Activated T-helper 1 cell treated with anti-CD3 and anti-CD28 coated beads, Interleukin-12 subunit alpha, Interleukin-12 subunit beta, Interleukin-2, Interleukin-4 antibody, amounts not matched to agents 30 ng/mL and 10 ng/mL and 1 ng/mL, durations not matched to agents 14 hours and 24 hours and 36 hours (primary cell): ENCODE measurements at regions not wholly inside any gene's neighbourhood (a gene's known extent, or its start where the extent isn't known, plus 50 kb on each side); places are given as distances from the start of the nearest gene placed in this dataset.
"Not testable (repeated sequence)": the region's sequence is repeated elsewhere in the genome, so short reads cannot be mapped to it uniquely, and the experiment has no call there.

ENCODE experiments used
- DNase-seq: peaks from one replicate; pipeline ENCODE4 v3.0.0; 2021; ENCODE audit warnings: low spot score
- H3K27ac Mint-ChIP-seq: one replicate; pipeline ENCODE4 v1.8.0; 2021; ENCODE audit warnings: mild to moderate bottlenecking, mixed read lengths
- H3K27me3 Mint-ChIP-seq: one replicate; pipeline ENCODE4 v1.8.0; 2022; ENCODE audit warnings: mild to moderate bottlenecking, moderate library complexity, mixed read lengths; ENCODE audit not compliant: insufficient read depth
- H3K36me3 Mint-ChIP-seq: one replicate; pipeline ENCODE4 v1.8.0; 2021; ENCODE audit warnings: low read depth, mixed read lengths
- H3K4me1 Mint-ChIP-seq: one replicate; pipeline ENCODE4 v1.8.0; 2021; ENCODE audit warnings: low read depth, mixed read lengths
- H3K4me3 Mint-ChIP-seq: one replicate; pipeline ENCODE4 v1.8.0; 2021; ENCODE audit warnings: mild to moderate bottlenecking, moderate library complexity, mixed read lengths
- H3K9me3 Mint-ChIP-seq: one replicate; pipeline ENCODE4 v1.8.0; 2021; ENCODE audit warnings: mixed read lengths
- intact Hi-C: fragments of 100-400 bp; cut with micrococcal nuclease; formaldehyde crosslinking; loops from one replicate; pipeline ENCODE4 v1.15.1; 2024

DNA sequence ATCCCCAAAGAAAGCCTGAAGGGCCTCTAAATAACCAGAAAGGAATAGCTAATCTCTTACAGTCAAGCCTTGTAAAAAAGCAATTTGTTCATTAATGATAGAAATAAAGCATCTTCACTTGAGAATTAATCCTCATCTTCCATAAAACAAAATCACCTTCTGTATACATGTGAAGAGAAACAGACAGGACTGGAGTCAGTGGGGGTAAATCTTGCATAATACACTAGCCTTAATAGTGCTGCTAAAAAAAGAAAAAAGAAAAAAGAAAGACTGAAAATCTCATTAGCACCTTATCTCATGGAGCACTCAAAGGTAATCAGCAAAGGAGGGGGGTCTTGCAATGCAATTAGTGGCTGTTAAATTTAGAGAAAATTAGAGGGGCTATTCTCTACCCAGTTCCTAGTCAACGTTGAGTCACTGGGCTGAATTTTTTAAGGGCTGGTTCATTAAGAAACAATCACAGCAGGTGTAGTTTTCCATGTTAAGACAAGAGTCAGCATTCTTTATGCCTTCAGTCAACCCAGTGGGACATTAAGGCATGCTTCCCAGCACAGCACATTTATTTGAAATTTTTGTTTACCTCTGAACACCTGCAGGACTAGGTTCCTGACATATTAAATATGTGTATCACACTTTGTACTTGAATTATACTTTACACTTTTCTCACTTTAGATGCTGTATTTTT, 1455.7 kb upstream of the CELF2 start:
- no peak for DNase-seq
- Mint-ChIP-seq H3K9me3 (no peaks in the 10 kb centered on the region), H3K27ac (no peak overlapping the region), H3K27me3 (no peaks in the 10 kb centered on the region), H3K36me3 (no peaks in the 10 kb centered on the region), H3K4me1 (no peaks in the 10 kb centered on the region), H3K4me3 (no peak overlapping the region)
- intact Hi-C loops: no loop called here

DNA sequence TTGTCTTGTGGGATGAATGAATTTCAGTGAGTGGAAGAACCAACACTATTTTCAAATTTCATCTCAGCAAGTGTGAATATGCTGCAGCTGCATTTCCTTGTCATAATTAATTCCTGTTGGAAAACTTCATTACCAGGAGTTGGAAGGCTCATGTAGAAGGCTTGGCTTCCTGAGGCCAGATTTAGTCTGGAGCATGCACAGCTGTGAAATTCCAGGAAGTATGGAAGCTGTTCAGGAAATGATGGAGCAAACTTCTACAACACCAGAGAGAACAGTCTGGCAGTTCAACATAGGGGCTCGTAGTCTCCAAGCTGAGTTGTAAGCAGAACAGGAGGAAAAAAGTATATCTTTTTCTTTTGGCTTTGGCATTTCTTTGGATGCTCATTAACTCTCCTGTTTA, 1439.9 kb upstream of the CELF2 start:
- Mint-ChIP-seq H3K27me3 (no peaks in the 10 kb centered on the region), H3K9me3 (no peaks in the 10 kb centered on the region), H3K4me3 (no peak overlapping the region), H3K4me1 (no peaks in the 10 kb centered on the region), H3K27ac (no peak overlapping the region), H3K36me3 (no peaks in the 10 kb centered on the region)
- intact Hi-C loops: no loop called here
- no peak for DNase-seq

DNA sequence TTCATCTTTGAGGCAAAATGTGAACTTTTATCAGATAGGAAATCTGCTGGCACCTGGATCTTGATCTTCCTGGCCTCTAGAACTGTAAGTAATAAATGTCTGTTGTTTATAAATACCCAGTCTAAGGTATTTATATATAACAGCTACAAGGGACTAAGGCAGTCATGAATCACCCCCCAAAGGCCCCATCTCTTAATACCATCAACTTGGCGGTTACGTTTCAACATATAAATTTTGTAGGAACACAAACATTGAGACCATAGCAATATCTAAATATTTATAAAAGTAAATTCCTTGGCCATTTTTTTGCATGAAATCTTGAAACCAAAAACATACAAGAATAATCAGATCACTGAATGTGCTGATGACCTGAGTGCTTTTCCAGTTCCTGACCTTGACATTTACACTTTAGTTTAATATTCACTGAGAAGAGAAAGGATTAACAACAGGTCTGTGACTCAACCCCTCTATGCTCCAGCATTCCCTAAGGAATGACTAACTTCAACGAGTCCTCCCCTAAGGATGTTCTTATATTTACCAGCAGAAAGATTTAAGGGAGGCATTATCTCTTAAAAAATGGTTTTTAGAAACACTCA, 1438.5 kb upstream of the CELF2 start:
- H3K4me3 Mint-ChIP-seq: no peak overlapping the region
- H3K27ac Mint-ChIP-seq: no peak overlapping the region
- H3K36me3 Mint-ChIP-seq: no peaks in the 10 kb centered on the region
- H3K9me3 Mint-ChIP-seq: no peaks in the 10 kb centered on the region
- no peaks in the 10 kb centered on the region for H3K27me3 Mint-ChIP-seq
- H3K4me1 Mint-ChIP-seq: no peaks in the 10 kb centered on the region
- DNase-seq: no peak
- intact Hi-C loops: no loop called here

DNA sequence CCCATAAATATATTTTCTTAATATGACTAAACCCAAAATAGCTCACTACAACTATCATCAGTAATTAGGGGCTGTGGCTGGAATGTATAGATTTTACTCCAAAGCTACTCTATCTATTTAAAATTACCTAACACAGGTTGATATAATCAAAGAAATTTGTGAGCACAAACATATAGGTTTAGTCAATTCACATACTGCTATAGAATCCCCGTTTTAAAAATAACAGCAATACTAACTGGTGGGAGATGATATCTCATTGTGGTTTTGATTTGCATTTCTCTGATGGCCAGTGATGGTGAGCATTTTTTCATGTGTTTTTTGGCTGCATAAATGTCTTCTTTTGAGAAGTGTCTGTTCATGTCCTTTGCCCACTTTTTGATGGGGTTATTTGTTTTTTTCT, 1434.9 kb upstream of the CELF2 start:
- H3K27me3 Mint-ChIP-seq, H3K4me3 Mint-ChIP-seq, intact Hi-C loops, H3K4me1 Mint-ChIP-seq, H3K36me3 Mint-ChIP-seq, H3K9me3 Mint-ChIP-seq, DNase-seq, H3K27ac Mint-ChIP-seq: not testable (repeated sequence)

DNA sequence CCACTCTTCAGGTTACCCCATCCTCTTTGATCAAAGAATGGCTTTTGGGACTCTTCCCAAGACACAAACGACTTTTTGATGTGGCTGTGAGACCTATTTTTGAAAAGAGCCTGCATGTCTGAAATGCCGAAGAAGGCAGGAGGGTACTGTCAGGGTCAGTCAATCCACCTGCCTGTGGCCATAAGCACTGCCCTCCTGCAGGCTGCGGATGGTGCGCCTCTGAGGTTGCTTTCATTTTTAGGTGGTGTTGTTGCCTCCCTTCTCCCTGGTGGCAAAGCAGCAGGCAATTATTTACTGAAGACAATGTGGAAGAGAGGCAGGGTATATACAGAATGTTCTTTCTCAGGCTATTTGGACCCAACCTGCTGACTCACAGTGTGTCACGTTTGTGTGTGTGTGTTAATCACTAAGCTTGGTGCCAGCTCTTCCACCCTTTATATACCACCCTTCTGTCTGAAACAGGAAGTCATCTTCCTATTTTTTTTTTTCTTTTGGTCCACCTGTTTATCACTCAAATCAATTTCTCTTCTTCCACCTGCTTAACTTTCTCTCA, 1421.2 kb upstream of the CELF2 start:
- H3K27ac Mint-ChIP-seq: no peak overlapping the region

DNA sequence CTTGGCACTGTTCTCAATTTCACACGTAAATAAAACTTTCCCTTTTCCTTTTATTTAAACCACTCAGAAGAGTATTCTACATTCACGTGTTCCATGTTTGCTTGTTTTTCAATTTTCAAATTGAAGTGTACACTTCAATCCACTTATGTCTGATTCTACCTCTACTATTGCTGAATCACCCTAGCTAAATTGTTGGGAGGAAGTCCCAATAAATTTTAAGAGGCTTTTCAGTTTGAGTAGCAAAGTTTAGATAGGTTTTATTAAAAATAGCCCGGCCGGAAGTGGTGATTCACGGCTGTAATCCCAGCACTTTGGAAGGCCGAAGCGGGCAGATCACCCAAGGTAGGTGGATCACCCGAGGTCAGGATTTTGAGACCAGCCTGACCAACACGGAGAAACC, 1414.7 kb upstream of the CELF2 start:
- Mint-ChIP-seq H3K27me3 (no peaks in the 10 kb centered on the region), H3K36me3 (no peaks in the 10 kb centered on the region), H3K27ac (no peak overlapping the region), H3K4me3 (no peak overlapping the region), H3K4me1 (no peaks in the 10 kb centered on the region), H3K9me3 (no peaks in the 10 kb centered on the region)
- no peak for DNase-seq
- intact Hi-C loops: no loop called here

More for the DNA sequence above, 1421.2 kb upstream of the CELF2 start:
- no peaks in the 10 kb centered on the region for H3K27me3 Mint-ChIP-seq
- no peak for DNase-seq
- H3K4me1 Mint-ChIP-seq: no peaks in the 10 kb centered on the region
- intact Hi-C loops: no loop called here
- no peaks in the 10 kb centered on the region for H3K36me3 Mint-ChIP-seq
- H3K4me3 Mint-ChIP-seq: no peak overlapping the region
- H3K9me3 Mint-ChIP-seq: no peaks in the 10 kb centered on the region

DNA sequence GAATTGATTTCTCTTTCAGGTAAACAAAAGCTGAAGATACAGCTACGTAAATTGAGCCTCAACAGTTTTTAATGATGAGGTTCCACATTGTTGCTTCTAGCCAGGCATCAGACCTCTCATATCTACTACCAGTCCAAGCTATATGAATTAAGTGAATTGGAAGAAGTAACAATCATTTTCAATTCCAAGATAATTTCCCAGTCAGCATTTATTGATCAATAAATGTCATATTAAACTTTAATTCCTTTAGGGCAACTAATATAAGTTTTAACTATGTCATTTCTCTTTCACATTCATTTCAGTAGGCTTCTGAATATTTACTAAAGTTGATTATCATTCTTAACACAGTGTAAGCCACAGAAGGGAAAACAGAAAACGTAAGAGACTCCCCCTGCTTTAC, 1413.7 kb upstream of the CELF2 start:
- Mint-ChIP-seq H3K4me1 (no peaks in the 10 kb centered on the region), H3K36me3 (no peaks in the 10 kb centered on the region), H3K9me3 (no peaks in the 10 kb centered on the region), H3K4me3 (no peak overlapping the region), H3K27me3 (no peaks in the 10 kb centered on the region), H3K27ac (no peak overlapping the region)
- no peak for DNase-seq
- intact Hi-C loops: no loop called here

DNA sequence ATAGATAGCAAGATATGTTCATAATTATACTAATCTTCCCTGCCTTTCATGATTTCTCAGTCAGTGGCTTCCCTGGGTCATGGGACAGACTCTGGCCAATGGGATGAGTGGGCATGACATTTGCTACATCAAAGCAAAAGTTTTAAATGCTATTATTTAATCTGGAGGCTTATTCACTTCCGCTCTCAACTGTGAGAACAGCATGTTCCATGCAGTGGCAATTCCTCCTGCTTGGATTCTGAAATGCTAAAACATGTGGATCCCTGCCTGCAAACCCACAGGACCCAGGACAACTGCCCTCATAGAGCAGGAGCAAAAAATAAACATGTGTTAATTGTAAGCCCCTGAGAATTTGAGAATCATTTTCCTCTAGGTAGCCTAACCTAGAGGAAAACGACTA, 1412.4 kb upstream of the CELF2 start:
- no peak for DNase-seq
- Mint-ChIP-seq H3K36me3 (no peaks in the 10 kb centered on the region), H3K27me3 (no peaks in the 10 kb centered on the region), H3K4me1 (no peaks in the 10 kb centered on the region), H3K27ac (no peak overlapping the region), H3K9me3 (no peaks in the 10 kb centered on the region), H3K4me3 (no peak overlapping the region)
- intact Hi-C loops: no loop called here

DNA sequence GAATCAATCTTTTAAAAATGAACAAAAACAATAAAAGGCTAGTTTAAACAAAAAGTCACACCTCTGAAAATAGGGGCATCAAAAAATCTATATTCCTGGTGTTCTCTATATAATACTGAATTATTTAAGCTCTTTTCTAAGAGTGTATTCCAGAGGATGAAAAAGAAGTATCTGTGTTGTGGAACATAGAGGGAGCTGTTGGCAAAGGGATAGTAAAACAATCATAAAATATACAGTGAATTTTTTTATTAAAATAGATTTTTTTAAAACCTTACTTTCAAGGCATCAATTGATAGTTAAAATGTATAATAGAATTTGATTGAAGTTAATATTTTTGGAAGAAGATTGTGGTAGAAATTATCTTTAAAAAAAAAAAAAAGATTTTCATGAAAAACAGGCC, 1409.1 kb upstream of the CELF2 start:
- Mint-ChIP-seq H3K27me3 (no peaks in the 10 kb centered on the region), H3K27ac (no peak overlapping the region), H3K36me3 (no peaks in the 10 kb centered on the region), H3K4me3 (no peak overlapping the region), H3K4me1 (no peaks in the 10 kb centered on the region), H3K9me3 (no peaks in the 10 kb centered on the region)
- no peak for DNase-seq
- intact Hi-C loops: no loop called here

DNA sequence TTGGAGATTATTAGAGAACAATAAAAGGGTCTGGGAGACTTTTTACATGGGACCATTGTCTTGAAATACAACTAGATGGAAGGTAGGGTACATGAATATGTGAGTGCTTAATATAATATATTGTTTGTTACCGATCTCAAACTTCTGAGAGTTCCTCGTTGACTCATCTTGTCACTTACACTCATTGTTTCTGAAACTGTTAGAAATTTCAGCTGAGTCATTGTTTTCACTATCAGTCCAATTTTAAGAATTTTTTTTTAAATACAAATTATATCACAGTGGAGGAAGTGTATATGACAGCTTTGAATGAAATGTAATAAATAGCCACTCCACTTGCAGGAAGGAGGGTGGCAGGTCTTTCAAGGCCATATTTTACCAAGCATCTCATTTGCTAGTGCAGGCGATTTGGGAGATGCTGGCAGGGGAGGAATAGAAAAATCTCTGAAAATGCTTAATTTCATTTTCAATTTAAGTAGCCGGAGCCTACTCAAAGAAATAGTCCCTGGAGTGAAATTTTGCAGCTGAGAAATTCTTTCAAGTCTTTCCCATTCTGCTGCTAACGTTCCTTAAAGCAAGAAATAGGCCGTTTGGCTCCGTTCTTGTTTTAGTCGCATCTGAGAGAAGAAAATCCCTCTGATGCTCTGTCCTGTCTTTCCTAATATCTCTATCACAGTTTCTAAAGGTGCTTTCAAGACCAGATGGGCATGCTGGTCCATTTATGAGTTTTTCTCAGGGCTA, 1404.2 kb upstream of the CELF2 start:
- Mint-ChIP-seq H3K27me3 (no peaks in the 10 kb centered on the region), H3K9me3 (no peaks in the 10 kb centered on the region), H3K4me3 (no peak overlapping the region), H3K27ac (no peak overlapping the region), H3K4me1 (no peaks in the 10 kb centered on the region), H3K36me3 (no peaks in the 10 kb centered on the region)
- DNase-seq: no peak
- intact Hi-C loops: no loop called here

DNA sequence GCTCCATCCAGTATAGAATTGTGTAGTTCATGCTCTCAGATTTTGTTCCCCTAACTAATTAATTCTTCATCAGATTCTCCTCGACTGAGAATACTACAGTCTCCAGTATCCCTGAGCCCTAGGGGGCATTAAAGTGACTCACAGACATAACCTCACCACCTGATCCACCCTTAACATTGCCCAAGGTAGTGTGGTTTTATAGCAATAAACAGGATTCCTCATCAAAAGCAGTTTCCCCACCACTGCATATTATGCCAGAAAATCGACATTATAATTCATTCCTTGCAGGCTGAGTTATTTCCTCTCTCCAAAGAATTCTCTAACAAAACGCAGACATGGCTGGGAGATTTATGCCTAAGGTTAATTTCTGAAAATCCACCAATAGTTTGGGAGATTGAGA, 1402.5 kb upstream of the CELF2 start:
- DNase-seq: no peak
- no peaks in the 10 kb centered on the region for H3K27me3 Mint-ChIP-seq

DNA sequence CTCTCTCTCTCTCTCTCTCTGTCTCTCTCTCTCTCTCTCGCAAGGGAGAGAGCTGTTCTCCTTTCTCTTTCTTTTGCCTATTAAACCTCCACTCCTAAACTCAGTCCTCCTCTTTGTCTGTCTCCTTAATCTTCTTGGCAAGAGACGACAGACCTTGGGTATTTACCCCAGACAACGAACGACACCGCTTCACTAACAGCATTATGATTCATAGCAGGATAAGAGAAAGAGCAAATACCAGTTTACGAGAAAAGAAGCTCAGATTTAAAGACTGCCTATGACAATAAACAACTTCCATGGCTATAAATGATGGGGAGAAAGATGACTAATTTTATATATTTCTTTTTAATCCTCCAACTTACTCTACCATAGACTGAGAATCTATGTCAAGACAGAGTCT, 1396.5 kb upstream of the CELF2 start:
- Mint-ChIP-seq H3K9me3 (no peaks in the 10 kb centered on the region), H3K4me1 (no peaks in the 10 kb centered on the region), H3K4me3 (no peak overlapping the region), H3K27me3 (no peaks in the 10 kb centered on the region), H3K27ac (no peak overlapping the region), H3K36me3 (no peaks in the 10 kb centered on the region)
- DNase-seq: no peak
- intact Hi-C loops: no loop called here

More for the DNA sequence above, 1402.5 kb upstream of the CELF2 start:
- Mint-ChIP-seq H3K27ac (no peak overlapping the region), H3K4me1 (no peaks in the 10 kb centered on the region), H3K36me3 (no peaks in the 10 kb centered on the region), H3K4me3 (no peak overlapping the region), H3K9me3 (no peaks in the 10 kb centered on the region)
- intact Hi-C loops: no loop called here

DNA sequence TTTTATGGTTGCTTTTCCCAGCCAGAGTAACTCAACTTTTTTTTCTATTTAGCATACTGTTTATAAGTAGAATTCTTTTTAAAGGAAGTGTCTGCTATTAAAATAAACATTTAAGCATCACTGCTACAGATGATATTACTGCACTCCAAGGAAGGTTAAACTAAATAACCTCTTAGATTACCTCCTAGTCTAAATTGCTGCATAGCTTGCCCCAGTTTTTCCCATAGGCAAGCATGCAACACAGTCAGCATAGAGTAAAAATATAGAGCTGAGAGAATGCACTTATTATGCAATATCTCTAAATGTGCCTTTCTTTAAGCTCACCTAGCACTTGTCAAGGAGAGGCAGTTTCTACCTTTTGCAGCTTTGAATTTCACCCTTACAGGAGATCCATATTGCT, 1392.4 kb upstream of the CELF2 start:
- H3K9me3 Mint-ChIP-seq: no peaks in the 10 kb centered on the region
- H3K4me1 Mint-ChIP-seq: no peaks in the 10 kb centered on the region
- H3K27me3 Mint-ChIP-seq: no peaks in the 10 kb centered on the region
- intact Hi-C loops: no loop called here
- no peak for DNase-seq
- H3K36me3 Mint-ChIP-seq: no peaks in the 10 kb centered on the region
- no peak overlapping the region for H3K4me3 Mint-ChIP-seq
- H3K27ac Mint-ChIP-seq: no peak overlapping the region
